ENCODE measurements at regions not wholly inside any gene's neighbourhood (a gene's known extent, or its start where the extent isn't known, plus 50 kb on each side); places are given as distances from the start of the nearest gene placed in this dataset.

DNA sequence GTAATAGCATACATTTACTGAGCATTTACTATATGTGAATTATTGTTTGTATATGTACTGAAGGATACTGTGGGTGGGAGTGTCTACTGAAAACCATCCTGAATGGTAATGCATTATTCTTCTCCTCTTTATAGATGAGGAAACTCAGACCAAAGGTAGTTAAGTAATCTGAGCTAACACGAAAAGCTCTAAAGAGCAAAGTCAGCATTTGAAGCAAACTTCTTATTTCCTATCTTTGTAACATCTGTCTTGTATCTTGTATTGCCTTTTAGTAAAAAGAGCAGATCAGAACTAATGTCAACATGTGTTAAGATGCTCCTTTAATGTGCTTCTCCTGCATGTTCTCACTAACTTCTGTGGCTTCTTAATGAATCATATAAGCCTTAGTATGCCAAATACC, 382.8 kb upstream of the NXPH2 start:
- no peak for DNase-seq
- no peak for TF ChIP-seq POLR2A (IDR thresholded peaks at IDR 0.05)
- TF ChIP-seq, protein P1, sequence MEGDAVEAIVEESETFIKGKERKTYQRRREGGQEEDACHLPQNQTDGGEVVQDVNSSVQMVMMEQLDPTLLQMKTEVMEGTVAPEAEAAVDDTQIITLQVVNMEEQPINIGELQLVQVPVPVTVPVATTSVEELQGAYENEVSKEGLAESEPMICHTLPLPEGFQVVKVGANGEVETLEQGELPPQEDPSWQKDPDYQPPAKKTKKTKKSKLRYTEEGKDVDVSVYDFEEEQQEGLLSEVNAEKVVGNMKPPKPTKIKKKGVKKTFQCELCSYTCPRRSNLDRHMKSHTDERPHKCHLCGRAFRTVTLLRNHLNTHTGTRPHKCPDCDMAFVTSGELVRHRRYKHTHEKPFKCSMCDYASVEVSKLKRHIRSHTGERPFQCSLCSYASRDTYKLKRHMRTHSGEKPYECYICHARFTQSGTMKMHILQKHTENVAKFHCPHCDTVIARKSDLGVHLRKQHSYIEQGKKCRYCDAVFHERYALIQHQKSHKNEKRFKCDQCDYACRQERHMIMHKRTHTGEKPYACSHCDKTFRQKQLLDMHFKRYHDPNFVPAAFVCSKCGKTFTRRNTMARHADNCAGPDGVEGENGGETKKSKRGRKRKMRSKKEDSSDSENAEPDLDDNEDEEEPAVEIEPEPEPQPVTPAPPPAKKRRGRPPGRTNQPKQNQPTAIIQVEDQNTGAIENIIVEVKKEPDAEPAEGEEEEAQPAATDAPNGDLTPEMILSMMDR (IDR thresholded peaks at IDR 0.05) = no peak
- Histone ChIP-seq H3K27ac (no peak overlapping the region), H3K36me3 (ENCODE audit: low read depth, missing control alignments) (no peaks in the 10 kb centered on the region), H3K4me3 (no peak overlapping the region), H3K27me3 (no peaks in the 10 kb centered on the region), H3K9me3 (no peaks in the 10 kb centered on the region), H3K4me1 (no peaks in the 10 kb centered on the region)
- intact Hi-C loops (cut with DNase I; ENCODE audit: low total_unique reads) = no loop called here
- WGBS, 2 donors = 90 to 95% methylated on average over 1 of the region's 1 CpG

GRCh38 chr2:139162456-139162855, 382.3 kb upstream of the NXPH2 start:
- no peak overlapping the region for H3K27ac ChIP-seq
- H3K36me3 ChIP-seq (ENCODE audit: low read depth, missing control alignments) = no peaks in the 10 kb centered on the region
- intact Hi-C loops (cut with DNase I; ENCODE audit: low total_unique reads) = no loop called here
- H3K4me1 ChIP-seq = no peaks in the 10 kb centered on the region
- no peaks in the 10 kb centered on the region for H3K27me3 ChIP-seq
- DNase-seq = no peak
- no peak overlapping the region for H3K4me3 ChIP-seq
- WGBS, 2 donors = 84 to 88% methylated on average over 2 of the region's 2 CpGs
- TF ChIP-seq POLR2A (IDR thresholded peaks at IDR 0.05) = no peak
- TF ChIP-seq, protein P1 (IDR thresholded peaks at IDR 0.05) = no peak
- no peaks in the 10 kb centered on the region for H3K9me3 ChIP-seq

DNA sequence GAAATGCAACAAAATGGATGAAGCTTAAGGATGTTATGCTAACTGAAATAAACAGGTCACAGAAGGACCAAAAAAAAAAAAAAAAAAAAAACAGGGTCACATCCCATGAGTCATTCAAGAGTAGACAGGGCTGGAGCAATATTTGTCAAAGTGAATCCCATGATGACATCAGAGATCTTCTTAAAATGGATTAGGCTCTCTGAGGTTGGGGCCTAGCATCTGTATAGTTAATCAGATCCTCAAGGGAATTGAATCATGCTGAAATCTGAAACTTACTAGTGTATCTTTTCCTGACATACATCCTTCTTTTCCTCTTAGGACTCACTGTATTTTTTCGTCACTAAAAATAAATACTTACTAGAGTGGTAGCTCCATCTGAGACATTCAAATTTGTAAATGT, 380.6 kb upstream of the NXPH2 start:
- Histone ChIP-seq H3K27me3 (no peaks in the 10 kb centered on the region), H3K4me1 (no peaks in the 10 kb centered on the region), H3K36me3 (ENCODE audit: low read depth, missing control alignments) (no peaks in the 10 kb centered on the region), H3K27ac (no peak overlapping the region), H3K4me3 (no peak overlapping the region), H3K9me3 (no peaks in the 10 kb centered on the region)
- TF ChIP-seq, protein P1 (IDR thresholded peaks at IDR 0.05) = no peak
- TF ChIP-seq POLR2A (IDR thresholded peaks at IDR 0.05) = no peak
- no peak for DNase-seq
- intact Hi-C loops (cut with DNase I; ENCODE audit: low total_unique reads) = no loop called here
- 75 to 90% methylated on average over 1 of the region's 1 CpG for WGBS, 2 donors

DNA sequence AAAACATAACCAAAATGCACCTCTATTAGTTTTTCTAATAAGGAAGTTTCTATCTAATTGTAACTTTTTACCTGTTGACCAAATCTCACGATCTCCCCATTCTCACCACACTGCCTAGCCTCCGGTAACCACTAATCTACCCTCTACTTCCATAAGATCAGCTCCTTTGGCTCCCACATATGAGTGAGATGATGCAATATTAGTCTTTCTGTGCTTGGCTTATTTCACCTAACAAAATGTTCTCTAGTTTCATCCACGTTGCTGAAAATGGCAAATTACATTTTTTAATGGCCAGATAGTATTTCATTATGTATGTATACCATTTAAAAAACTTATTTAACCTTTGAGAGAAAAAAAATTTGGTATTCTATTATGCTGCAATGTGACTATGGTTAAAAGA, 379.0 kb upstream of the NXPH2 start:
- Histone ChIP-seq H3K4me3 (no peak overlapping the region), H3K27me3 (no peaks in the 10 kb centered on the region), H3K27ac (no peak overlapping the region), H3K36me3 (ENCODE audit: low read depth, missing control alignments) (no peaks in the 10 kb centered on the region), H3K4me1 (no peaks in the 10 kb centered on the region), H3K9me3 (no peaks in the 10 kb centered on the region)
- DNase-seq = no peak
- intact Hi-C loops (cut with DNase I; ENCODE audit: low total_unique reads) = no loop called here
- TF ChIP-seq POLR2A (IDR thresholded peaks at IDR 0.05) = no peak
- TF ChIP-seq, protein P1 (IDR thresholded peaks at IDR 0.05) = no peak
- WGBS, 2 donors = 81 to 85% methylated on average over 3 of the region's 3 CpGs

- Histone ChIP-seq H3K36me3 (ENCODE audit: low read depth, missing control alignments) (no peaks in the 10 kb centered on the region), H3K9me3 (no peaks in the 10 kb centered on the region), H3K27me3 (no peaks in the 10 kb centered on the region), H3K4me3 (no peak overlapping the region), H3K27ac (no peak overlapping the region), H3K4me1 (no peaks in the 10 kb centered on the region)
- no peak for TF ChIP-seq POLR2A (IDR thresholded peaks at IDR 0.05)
- TF ChIP-seq, protein P1 (IDR thresholded peaks at IDR 0.05) = no peak
- intact Hi-C loops (cut with DNase I; ENCODE audit: low total_unique reads) = no loop called here
- DNase-seq = no peak
Measured at GRCh38 chr2:139156730-139157129, 376.5 kb upstream of the NXPH2 start.

All from testis (tissue), 2 donors.